GM12878 (cell line): ENCODE measurements at regions not wholly inside any gene's neighbourhood (a gene's known extent, or its start where the extent isn't known, plus 50 kb on each side); places are given as distances from the start of the nearest gene placed in this dataset.

Source experiments
- ATAC-seq: fragments of 200-7000 bp; cut with Tn5 transposase; 3 replicates; pipeline ENCODE4 v1.9.1; 2020; ENCODE audit warnings: mild to moderate bottlenecking, moderate library complexity
- BruUV-seq: library from RNA; stranded (reverse); fragments of 400-500 nt; replicated peaks from 2 replicates; lab custom pipeline; 2021; lab: Mats Ljungman, UMichigan
- CTCF ChIA-PET: fragments of 300-600 bp; sonication (Branson Sonifier 250); formaldehyde crosslinking; extraction: SDS; loops from one replicate; lab custom pipeline; 2021; ENCODE audit warnings: inconsistent platforms; lab: Yijun Ruan, JAX
- POLR2A ChIA-PET: fragments of 350-600 bp; formaldehyde crosslinking; extraction: SDS; loops from one replicate; lab custom pipeline; 2021; ENCODE audit warnings: inconsistent platforms; lab: Charles Lee
- RAD21 ChIA-PET: fragments of 300-600 bp; sonication (Branson Sonifier 250); formaldehyde crosslinking; loops from one replicate; lab custom pipeline; 2023; ENCODE audit warnings: antibody characterized with exemption; ENCODE audit not compliant: unreplicated experiment; lab: Charles Lee
- SMC1A ChIA-PET: fragments of 300-600 bp; sonication (Branson Sonifier 250); formaldehyde crosslinking; loops from one replicate; lab custom pipeline; 2023; ENCODE audit not compliant: unreplicated experiment, uncharacterized antibody; lab: Charles Lee
- DNase-seq: peaks from one replicate; pipeline ENCODE4 v3.0.0-alpha.2; 2011; ENCODE audit warnings: low read depth, low spot score
- FAIRE-seq: peaks from 3 replicates; lab custom pipeline; 2011; peaks lifted over from hg19 to GRCh38; lab: Jason Lieb, UNC
- H2AFZ ChIP-seq: 2 replicates; pipeline ENCODE4 v1.6.0; 2011; ENCODE audit warnings: low read depth, low read length, control low read depth; ENCODE audit not compliant: control insufficient read depth
- H3K27ac ChIP-seq: 2 replicates; pipeline ENCODE4 v1.5.1; 2011; ENCODE audit warnings: control low read depth; ENCODE audit not compliant: control insufficient read depth, insufficient read depth
- H3K27me3 ChIP-seq, 2 experiments: replicated peaks in 1 of 2; 2 replicates each; pipeline versions ENCODE4 v1.6.0 to v1.6.1; 2011; ENCODE audit warnings: low read length in 1 of 2; ENCODE audit not compliant: control insufficient read depth in 2 of 2, insufficient read depth in 2 of 2
- H3K36me3 ChIP-seq, 2 experiments: 2 replicates each; pipeline ENCODE4 v1.5.1; 2011; ENCODE audit warnings: low read length in 1 of 2; ENCODE audit not compliant: control insufficient read depth in 2 of 2, insufficient read depth in 2 of 2
- H3K4me1 ChIP-seq: 2 replicates; pipeline ENCODE4 v1.6.1; 2011; ENCODE audit warnings: mild to moderate bottlenecking, low read length, moderate library complexity, mixed read lengths; ENCODE audit not compliant: control insufficient read depth, insufficient read depth
- H3K4me2 ChIP-seq: 2 replicates; pipeline ENCODE4 v1.6.0; 2011; ENCODE audit warnings: control low read depth; ENCODE audit not compliant: control insufficient read depth, insufficient read depth
- H3K4me3 ChIP-seq: fragments of 200-600 bp; sonication (generic); 2 replicates; pipeline ENCODE4 v1.5.1; 2016
- H3K79me2 ChIP-seq: 2 replicates; pipeline ENCODE4 v1.6.0; 2011; ENCODE audit warnings: low read length; ENCODE audit not compliant: control insufficient read depth, insufficient read depth
- H3K9ac ChIP-seq: 2 replicates; pipeline ENCODE4 v1.8.0; 2011; ENCODE audit warnings: low read length, control low read depth, mixed read lengths; ENCODE audit not compliant: control insufficient read depth, insufficient read depth
- H3K9me3 ChIP-seq: replicated peaks from 3 replicates; pipeline ENCODE4 v1.5.1; 2011; ENCODE audit warnings: mild to moderate bottlenecking, low read length; ENCODE audit not compliant: control insufficient read depth, insufficient read depth
- H4K20me1 ChIP-seq: 2 replicates; pipeline ENCODE4 v1.6.0; 2011; ENCODE audit not compliant: control insufficient read depth, insufficient read depth
- ASH2L ChIP-seq: fragments of 300-600, 200-600 bp; sonication (generic); IDR thresholded peaks from 2 replicates; pipeline ENCODE4 v1.6.1; 2017; ENCODE audit warnings: low read depth, mild to moderate bottlenecking, borderline replicate concordance
- CTCF ChIP-seq, 3 experiments: IDR thresholded peaks in 2 of 3; conservative IDR thresholded peaks in 1 of 3; 2 replicates each; pipeline ENCODE4 v1.5.1; 2011; ENCODE audit warnings: low read depth in 3 of 3, low read length in 3 of 3, mild to moderate bottlenecking in 3 of 3, control low read depth in 2 of 3, moderate library complexity in 2 of 3, inconsistent platforms in 1 of 3, mixed read lengths in 1 of 3; ENCODE audit not compliant: control insufficient read depth in 2 of 3, insufficient read depth in 1 of 3; ENCODE audit errors: extremely low read depth in 1 of 3
- DPF2 ChIP-seq: fragments of 450-650 bp; IDR thresholded peaks from 2 replicates; pipeline ENCODE4 v1.6.1; 2017; ENCODE audit warnings: mild to moderate bottlenecking
- JUNB ChIP-seq: IDR thresholded peaks from 2 replicates; pipeline ENCODE4 v1.6.1; 2016; ENCODE audit warnings: antibody characterized with exemption, mild to moderate bottlenecking
- KLF5 ChIP-seq: fragments of 450-650 bp; IDR thresholded peaks from 2 replicates; pipeline ENCODE4 v1.6.1; 2014; ENCODE audit warnings: mild to moderate bottlenecking; ENCODE audit not compliant: partially characterized antibody
- MAX ChIP-seq: IDR thresholded peaks from 2 replicates; pipeline ENCODE4 v1.6.1; 2012; ENCODE audit warnings: low read depth, low read length, improper control_type of control experiment
- MYB ChIP-seq: fragments of 150-350 bp; IDR thresholded peaks from 2 replicates; pipeline ENCODE4 v1.6.1; 2014; ENCODE audit warnings: mild to moderate bottlenecking, low read depth, low read length, borderline replicate concordance
- NRF1 ChIP-seq: conservative IDR thresholded peaks from 2 replicates; pipeline ENCODE4 v1.6.1; 2011; ENCODE audit warnings: mild to moderate bottlenecking, low read depth, low read length, improper control_type of control experiment
- RBBP5 ChIP-seq: fragments of 200-600 bp; sonication (generic); conservative IDR thresholded peaks from 2 replicates; pipeline ENCODE4 v1.6.1; 2016
- RELA ChIP-seq: fragments of 450-650 bp; IDR thresholded peaks from 2 replicates; pipeline ENCODE4 v1.8.0; 2014; ENCODE audit warnings: borderline replicate concordance; ENCODE audit not compliant: partially characterized antibody
- SIN3A ChIP-seq: IDR thresholded peaks from 2 replicates; pipeline ENCODE4 v1.6.1; 2012; ENCODE audit warnings: low read depth, low read length, improper control_type of control experiment
- TARDBP ChIP-seq: IDR thresholded peaks from 2 replicates; pipeline ENCODE4 v1.6.1; 2016; ENCODE audit warnings: borderline replicate concordance
- ZNF384 ChIP-seq: IDR thresholded peaks from 2 replicates; pipeline ENCODE4 v1.6.1; 2012; ENCODE audit warnings: low read depth, mild to moderate bottlenecking, low read length, improper control_type of control experiment, borderline replicate concordance
- WGBS: methylation state at CpG from one replicate; pipeline ENCODE4 v1.1.6; 2016; ENCODE audit warnings: low lambda C conversion rate; ENCODE audit not compliant: insufficient replicate concordance, insufficient coverage; ENCODE audit errors: missing lambda C conversion rate; 5-methylcytosine and 5-hydroxymethylcytosine counted together
- in situ Hi-C: fragments of 300-500 bp; cut with MboI; formaldehyde crosslinking; loops from 9 replicates; pipeline ENCODE4 v1.14.3; 2018; ENCODE audit warnings: mixed read lengths
- intact Hi-C: fragments of 100-400 bp; cut with micrococcal nuclease; formaldehyde crosslinking; loops from one replicate; pipeline ENCODE4 v1.14.2; 2022; ENCODE audit not compliant: unreplicated experiment
- TF ChIP-seq, protein P1 (sequence below): IDR thresholded peaks from 2 replicates; pipeline ENCODE4 v1.6.1; 2011; ENCODE audit warnings: mild to moderate bottlenecking, low read depth, low read length, moderate library complexity; ENCODE audit not compliant: insufficient replicate concordance
- TF ChIP-seq, protein P2 (sequence below): fragments of 450-650 bp; formaldehyde crosslinking; IDR thresholded peaks from 2 replicates; pipeline ENCODE4 v1.4.0; 2022; ENCODE audit warnings: mild to moderate bottlenecking, moderate library complexity
- TF ChIP-seq, protein P3 (sequence below): IDR thresholded peaks from 2 replicates; pipeline ENCODE4 v1.6.1; 2011; ENCODE audit warnings: low read depth, mild to moderate bottlenecking, low read length, moderate library complexity, borderline replicate concordance; ENCODE audit errors: extremely low read depth

DNA sequence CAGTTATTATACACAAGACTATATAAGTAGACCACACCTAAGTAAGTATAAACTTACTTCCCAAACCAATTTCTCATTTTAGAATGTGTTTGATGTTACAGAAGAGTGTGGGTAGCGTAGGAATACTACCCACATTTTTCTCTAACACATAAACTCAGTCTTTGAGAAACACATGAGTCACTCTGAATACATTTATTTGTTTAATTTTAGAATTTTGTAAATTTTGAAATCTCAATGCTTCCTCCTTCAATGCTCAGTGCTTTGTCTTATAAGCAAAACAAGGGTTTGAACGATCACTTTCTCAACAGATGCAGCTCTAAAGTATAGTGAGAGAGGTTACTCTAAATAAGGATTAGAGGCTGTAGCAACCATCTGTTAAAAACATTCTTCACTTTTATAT, 700.8 kb downstream of the SI start (continued):
- TF ChIP-seq, protein P1, sequence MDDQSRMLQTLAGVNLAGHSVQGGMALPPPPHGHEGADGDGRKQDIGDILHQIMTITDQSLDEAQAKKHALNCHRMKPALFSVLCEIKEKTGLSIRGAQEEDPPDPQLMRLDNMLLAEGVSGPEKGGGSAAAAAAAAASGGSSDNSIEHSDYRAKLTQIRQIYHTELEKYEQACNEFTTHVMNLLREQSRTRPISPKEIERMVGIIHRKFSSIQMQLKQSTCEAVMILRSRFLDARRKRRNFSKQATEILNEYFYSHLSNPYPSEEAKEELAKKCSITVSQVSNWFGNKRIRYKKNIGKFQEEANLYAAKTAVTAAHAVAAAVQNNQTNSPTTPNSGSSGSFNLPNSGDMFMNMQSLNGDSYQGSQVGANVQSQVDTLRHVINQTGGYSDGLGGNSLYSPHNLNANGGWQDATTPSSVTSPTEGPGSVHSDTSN: no peak
- TF ChIP-seq RBBP5 (no peak), JUNB (no peak), ASH2L (no peak), MAX (no peak), MYB (no peak), SIN3A (no peak)

DNA sequence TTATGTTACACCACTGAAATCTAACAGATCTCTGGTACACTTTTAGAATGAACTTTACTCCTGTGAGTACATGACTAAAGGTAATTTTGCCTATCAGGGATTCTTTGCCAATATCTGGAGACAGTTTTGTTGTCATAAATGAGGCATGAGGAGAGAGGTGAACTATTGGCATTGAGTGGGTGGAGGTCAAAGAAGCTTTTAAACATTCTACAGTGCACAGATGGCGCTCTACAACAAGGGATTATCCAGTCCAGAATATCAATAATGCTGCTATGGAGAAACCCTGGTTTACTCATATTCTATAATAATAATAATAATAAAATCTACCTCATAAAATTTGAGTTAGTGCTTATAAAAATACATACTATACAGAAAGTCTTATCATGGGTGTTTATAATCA, 702.3 kb downstream of the SI start:
- in situ Hi-C loops: no loop called here
- ChIA-PET RAD21 (no interaction called here), CTCF (interaction anchor here (1.2 kb wide), 1 partner anchor 53 kb away, joined by 3 read pairs; no protein-coding TSS in a partner anchor), SMC1A (interaction anchor here (1.3 kb wide), 1 partner anchor 10 kb away, joined by 3 read pairs; no protein-coding TSS in a partner anchor), POLR2A (no interaction called here)
- no TSS peak for BruUV-seq
- intact Hi-C loops: no loop called here
- 86% methylated on average over 1 of the region's 1 CpG for WGBS
- no peaks in the 10 kb centered on the region for H3K79me2 ChIP-seq
- ATAC-seq (no peak), FAIRE-seq (no peak), DNase-seq (no peak)
- H3K4me2 ChIP-seq: no peak overlapping the region
- H3K9me3 ChIP-seq: no peaks in the 10 kb centered on the region
- H3K27ac ChIP-seq: no peak overlapping the region
- no peak overlapping the region for H2AFZ ChIP-seq
- no peaks in the 10 kb centered on the region for H3K36me3 ChIP-seq
- no peaks in the 10 kb centered on the region for H3K4me1 ChIP-seq
- H3K27me3 ChIP-seq: no peaks in the 10 kb centered on the region
- H3K4me3 ChIP-seq: no peak overlapping the region
- no peaks in the 10 kb centered on the region for H4K20me1 ChIP-seq
- no peak overlapping the region for H3K9ac ChIP-seq
- TF ChIP-seq, protein P2, sequence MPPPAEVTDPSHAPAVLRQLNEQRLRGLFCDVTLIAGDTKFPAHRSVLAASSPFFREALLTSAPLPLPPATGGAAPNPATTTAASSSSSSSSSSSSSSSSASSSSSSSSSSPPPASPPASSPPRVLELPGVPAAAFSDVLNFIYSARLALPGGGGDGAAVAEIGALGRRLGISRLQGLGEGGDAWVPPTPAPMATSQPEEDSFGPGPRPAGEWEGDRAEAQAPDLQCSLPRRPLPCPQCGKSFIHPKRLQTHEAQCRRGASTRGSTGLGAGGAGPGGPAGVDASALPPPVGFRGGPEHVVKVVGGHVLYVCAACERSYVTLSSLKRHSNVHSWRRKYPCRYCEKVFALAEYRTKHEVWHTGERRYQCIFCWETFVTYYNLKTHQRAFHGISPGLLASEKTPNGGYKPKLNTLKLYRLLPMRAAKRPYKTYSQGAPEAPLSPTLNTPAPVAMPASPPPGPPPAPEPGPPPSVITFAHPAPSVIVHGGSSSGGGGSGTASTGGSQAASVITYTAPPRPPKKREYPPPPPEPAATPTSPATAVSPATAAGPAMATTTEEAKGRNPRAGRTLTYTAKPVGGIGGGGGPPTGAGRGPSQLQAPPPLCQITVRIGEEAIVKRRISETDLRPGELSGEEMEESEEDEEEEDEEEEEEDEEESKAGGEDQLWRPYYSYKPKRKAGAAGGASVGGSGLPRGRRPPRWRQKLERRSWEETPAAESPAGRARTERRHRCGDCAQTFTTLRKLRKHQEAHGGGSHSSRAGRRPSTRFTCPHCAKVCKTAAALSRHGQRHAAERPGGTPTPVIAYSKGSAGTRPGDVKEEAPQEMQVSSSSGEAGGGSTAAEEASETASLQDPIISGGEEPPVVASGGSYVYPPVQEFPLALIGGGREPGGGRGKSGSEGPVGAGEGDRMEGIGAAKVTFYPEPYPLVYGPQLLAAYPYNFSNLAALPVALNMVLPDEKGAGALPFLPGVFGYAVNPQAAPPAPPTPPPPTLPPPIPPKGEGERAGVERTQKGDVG (CRISPR knock-in tag): no peak
- TF ChIP-seq, protein P3, sequence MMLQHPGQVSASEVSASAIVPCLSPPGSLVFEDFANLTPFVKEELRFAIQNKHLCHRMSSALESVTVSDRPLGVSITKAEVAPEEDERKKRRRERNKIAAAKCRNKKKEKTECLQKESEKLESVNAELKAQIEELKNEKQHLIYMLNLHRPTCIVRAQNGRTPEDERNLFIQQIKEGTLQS: no peak
- TF ChIP-seq JUNB: no peak
- TF ChIP-seq ZNF384: no peak
- TF ChIP-seq RELA: no peak
- TF ChIP-seq NRF1: no peak
- no peak for TF ChIP-seq DPF2
- TF ChIP-seq KLF5: no peak
- no peak for TF ChIP-seq CTCF (IDR thresholded peaks at IDR 0.05 in 2 of 3, conservative IDR thresholded peaks at IDR 0.05 in 1 of 3; ENCODE audit: control insufficient read depth in 2 of 3, extremely low read depth in 1 of 3, insufficient read depth in 1 of 3, low read depth in 3 of 3, low read length in 3 of 3)
- TF ChIP-seq TARDBP: no peak
- no peak for TF ChIP-seq RBBP5
